ENCODE measurements at regions not wholly inside any gene's neighbourhood (a gene's known extent, or its start where the extent isn't known, plus 50 kb on each side); places are given as distances from the start of the nearest gene placed in this dataset.

DNA sequence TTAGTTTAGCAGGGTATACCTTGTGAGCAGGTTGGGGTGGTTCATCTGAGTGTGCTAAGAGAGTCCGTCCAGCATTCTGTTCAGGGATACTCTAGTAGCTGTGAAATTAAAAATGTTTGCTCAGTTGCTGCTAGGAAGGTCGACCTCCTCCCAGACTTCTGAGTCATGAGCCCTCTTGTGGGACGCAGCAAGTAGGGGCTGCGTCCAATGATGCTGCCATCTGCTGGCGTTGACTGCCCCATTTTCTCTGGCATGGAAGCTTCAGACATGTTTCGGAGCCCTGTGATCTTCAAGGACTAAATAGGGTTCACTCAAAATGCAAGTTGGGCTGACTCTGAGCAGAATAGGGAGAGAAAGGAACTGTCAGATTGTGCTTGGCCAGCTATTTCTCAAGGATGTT is 201.0 kb upstream of the ARSJ start:
- DNase-seq (peak in 2 of 3 donors; percentile 39 to 60), ATAC-seq (peak; percentile 28)
- TF ChIP-seq, protein P1, sequence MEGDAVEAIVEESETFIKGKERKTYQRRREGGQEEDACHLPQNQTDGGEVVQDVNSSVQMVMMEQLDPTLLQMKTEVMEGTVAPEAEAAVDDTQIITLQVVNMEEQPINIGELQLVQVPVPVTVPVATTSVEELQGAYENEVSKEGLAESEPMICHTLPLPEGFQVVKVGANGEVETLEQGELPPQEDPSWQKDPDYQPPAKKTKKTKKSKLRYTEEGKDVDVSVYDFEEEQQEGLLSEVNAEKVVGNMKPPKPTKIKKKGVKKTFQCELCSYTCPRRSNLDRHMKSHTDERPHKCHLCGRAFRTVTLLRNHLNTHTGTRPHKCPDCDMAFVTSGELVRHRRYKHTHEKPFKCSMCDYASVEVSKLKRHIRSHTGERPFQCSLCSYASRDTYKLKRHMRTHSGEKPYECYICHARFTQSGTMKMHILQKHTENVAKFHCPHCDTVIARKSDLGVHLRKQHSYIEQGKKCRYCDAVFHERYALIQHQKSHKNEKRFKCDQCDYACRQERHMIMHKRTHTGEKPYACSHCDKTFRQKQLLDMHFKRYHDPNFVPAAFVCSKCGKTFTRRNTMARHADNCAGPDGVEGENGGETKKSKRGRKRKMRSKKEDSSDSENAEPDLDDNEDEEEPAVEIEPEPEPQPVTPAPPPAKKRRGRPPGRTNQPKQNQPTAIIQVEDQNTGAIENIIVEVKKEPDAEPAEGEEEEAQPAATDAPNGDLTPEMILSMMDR (IDR thresholded peaks at IDR 0.05) = no peak
- no peaks in the 10 kb centered on the region for H3K4me1 ChIP-seq (ENCODE audit: low read depth)
- no peak overlapping the region for H3K4me3 ChIP-seq
- H3K9me3 ChIP-seq = no peaks in the 10 kb centered on the region
- H3K36me3 ChIP-seq (ENCODE audit: low read depth) = no peaks in the 10 kb centered on the region
- intact Hi-C loops (cut with DNase I, micrococcal nuclease) = no loop called here

DNA sequence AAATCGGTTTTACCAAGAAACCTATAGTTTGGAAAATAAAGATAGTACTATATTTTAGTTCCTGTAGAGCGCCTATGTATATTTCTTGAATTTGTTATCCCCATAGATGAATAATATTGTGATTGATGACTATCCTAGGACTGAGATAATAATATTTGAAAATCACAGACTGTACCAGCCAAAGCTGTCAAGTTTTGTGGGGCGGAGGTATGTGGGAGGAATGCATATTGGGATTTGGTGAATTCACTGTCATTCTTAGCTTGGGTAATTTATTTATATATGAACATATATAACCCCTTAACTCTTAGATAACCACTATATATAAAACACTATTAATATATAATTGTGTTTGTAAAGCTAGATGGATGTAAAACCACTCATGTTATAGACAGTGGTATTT is 205.5 kb upstream of the ARSJ start:
- Histone ChIP-seq H3K9me3 (no peaks in the 10 kb centered on the region), H3K36me3 (ENCODE audit: low read depth) (no peaks in the 10 kb centered on the region), H3K4me1 (ENCODE audit: low read depth) (no peaks in the 10 kb centered on the region), H3K4me3 (no peak overlapping the region)
- TF ChIP-seq, protein P1 (IDR thresholded peaks at IDR 0.05) = no peak
- intact Hi-C loops (cut with DNase I, micrococcal nuclease) = no loop called here
- ATAC-seq (no peak), DNase-seq (no peak)

GRCh38 chr4:114187592-114187991 is 208.1 kb upstream of the ARSJ start:
- no peaks in the 10 kb centered on the region for H3K36me3 ChIP-seq (ENCODE audit: low read depth)
- no peak overlapping the region for H3K4me3 ChIP-seq
- ATAC-seq = peak; percentile 43
- DNase-seq = no peak
- H3K4me1 ChIP-seq (ENCODE audit: low read depth) = no peaks in the 10 kb centered on the region
- intact Hi-C loops (cut with DNase I, micrococcal nuclease) = no loop called here
- TF ChIP-seq, protein P1 (IDR thresholded peaks at IDR 0.05) = no peak
- no peaks in the 10 kb centered on the region for H3K9me3 ChIP-seq

GRCh38 chr4:114191496-114191895 is 212.0 kb upstream of the ARSJ start:
- intact Hi-C loops (cut with DNase I, micrococcal nuclease) = no loop called here
- H3K9me3 ChIP-seq = no peaks in the 10 kb centered on the region
- no peaks in the 10 kb centered on the region for H3K36me3 ChIP-seq (ENCODE audit: low read depth)
- DNase-seq (no peak), ATAC-seq (no peak)
- TF ChIP-seq, protein P1 (IDR thresholded peaks at IDR 0.05) = no peak
- H3K4me3 ChIP-seq = no peak overlapping the region
- H3K4me1 ChIP-seq (ENCODE audit: low read depth) = no peaks in the 10 kb centered on the region

DNA sequence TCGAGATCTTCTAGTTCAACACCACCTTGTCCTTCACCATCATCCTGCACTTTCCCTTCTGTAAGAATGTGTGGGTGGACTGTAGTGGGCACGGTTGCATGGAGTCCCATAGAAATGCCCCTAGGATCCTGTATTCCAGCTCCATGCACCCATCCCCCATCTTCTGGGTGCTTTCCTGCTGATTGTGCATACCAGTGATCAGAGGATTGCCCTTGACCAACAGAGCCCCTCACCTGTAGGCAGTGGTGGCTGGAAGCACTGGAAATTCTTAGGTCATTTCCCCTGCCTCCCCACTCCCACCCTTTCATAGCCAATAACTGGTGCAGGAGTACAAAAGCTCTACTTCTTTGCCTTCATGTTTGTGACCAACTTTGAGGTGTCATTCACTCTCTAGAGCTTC is 213.4 kb upstream of the ARSJ start:
- intact Hi-C loops (cut with DNase I, micrococcal nuclease) = no loop called here
- DNase-seq = no peak

More for the DNA sequence above, 213.4 kb upstream of the ARSJ start:
- H3K4me3 ChIP-seq = no peak overlapping the region
- H3K4me1 ChIP-seq (ENCODE audit: low read depth) = no peaks in the 10 kb centered on the region
- H3K9me3 ChIP-seq = no peaks in the 10 kb centered on the region
- TF ChIP-seq, protein P1 (IDR thresholded peaks at IDR 0.05) = no peak
- no peak for ATAC-seq
- no peaks in the 10 kb centered on the region for H3K36me3 ChIP-seq (ENCODE audit: low read depth)
